ENCODE measurements at regions not wholly inside any gene's neighbourhood (a gene's known extent, or its start where the extent isn't known, plus 50 kb on each side); places are given as distances from the start of the nearest gene placed in this dataset.

DNA sequence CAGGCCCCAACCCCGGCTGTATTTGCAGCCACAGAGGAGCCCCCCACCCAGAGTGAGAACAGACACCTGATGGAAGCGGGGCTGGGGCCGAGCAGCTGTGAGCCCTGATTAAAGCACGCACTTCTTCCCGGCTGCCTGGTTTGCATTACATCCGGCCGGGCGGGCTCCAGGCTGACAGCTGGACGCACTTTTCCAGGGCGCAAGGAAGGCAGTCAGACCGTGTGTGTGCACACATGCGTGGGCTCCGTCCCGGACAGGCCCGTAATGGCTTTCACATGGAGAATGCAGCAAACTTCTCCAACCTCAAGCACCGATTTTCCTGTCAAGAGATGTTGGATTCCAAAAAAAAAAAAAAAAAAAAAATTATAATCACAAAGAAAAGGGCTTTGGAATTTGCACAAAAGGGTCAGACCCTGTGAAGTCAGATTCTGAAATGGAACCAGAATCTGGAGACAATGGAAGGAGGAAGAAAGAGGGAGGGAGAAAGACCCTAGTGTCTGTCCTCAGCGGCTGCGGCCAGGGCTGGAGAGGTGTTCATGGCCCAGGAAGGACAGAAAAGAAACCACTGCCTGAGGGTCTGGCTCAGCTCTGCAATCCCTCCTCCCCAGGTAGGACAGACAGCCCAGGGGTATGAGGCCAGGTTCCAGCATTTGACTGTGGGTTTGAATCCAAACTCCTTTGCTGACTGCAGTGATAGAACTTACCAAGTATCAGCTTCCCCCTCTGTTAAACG lies 365.5 kb downstream of the MN1 start:
- peak; percentile 88 for DNase-seq

DNA sequence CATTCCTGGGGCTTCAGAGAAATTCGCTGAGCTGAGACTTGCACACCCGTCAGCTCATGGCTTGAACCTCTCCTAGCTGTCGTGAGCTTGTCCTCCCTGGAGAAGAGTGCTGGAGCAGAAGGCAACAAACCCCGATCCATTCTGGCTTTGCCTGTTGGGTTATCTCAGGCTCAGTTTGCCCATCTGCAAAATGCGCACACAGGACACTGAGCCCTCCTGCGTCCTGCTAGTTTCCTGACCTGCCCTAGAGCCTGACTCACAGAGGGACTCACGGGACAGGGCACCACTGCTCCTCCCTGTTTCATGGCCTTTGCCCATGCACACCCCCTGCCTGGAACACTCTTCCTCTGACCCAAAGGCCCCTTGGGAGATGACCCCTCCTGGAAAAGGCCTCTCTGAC lies 365.0 kb downstream of the MN1 start:
- no peak for DNase-seq

DNA sequence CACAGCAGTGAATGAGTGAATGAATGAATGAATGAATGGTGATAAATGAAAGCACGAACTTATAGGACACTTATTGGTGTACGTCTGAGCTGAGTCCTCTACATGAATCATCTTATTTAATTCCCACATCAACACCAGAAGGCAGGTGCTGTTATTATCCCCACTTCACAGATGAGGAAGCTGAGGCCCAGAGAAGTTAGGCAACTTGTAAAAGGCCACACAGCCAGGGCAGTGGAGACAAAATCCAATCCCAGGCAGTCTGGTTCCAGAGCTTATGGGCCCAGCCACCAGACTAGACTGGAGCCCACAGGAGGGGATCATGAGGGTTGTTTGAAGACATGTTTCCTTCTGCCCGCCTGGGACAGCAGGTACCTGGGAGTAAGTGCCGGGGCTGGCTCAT lies 364.0 kb downstream of the MN1 start:
- DNase-seq, result no peak

DNA sequence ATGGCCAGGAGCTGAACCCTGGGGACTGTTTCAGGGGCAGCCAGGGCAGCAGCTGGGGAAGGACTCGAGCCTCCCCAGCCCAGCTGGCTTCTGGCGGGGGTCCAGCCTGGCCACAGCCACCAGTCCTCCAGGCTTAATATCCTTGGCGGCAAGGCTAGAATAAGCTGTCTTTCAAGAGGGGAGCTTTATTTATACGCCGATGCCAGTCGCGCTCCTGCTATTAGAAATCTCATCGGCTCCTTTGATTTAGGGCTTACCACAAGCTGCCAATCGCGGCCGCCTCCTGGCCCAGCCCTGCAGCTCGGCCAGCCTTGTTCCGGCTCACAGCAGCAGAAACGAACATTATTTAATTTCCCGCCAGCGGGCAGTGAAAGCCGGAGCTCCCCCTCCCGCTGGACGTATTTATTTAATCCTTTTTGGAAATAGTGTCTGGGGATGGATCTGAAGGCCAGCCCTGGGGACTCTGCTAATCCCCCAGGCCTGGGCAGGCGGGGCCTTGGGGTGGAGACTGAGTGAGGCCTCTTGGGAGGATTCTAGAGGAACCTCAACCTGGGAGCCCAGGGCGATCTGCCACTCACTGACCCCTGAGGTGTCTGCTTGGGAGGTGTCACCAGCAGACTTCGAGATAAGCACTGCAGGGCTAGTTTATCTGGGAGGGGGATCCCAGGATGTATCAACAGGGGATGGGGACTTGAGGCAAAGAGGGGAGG lies 363.1 kb downstream of the MN1 start:
- DNase-seq, result peak; percentile 73

DNA sequence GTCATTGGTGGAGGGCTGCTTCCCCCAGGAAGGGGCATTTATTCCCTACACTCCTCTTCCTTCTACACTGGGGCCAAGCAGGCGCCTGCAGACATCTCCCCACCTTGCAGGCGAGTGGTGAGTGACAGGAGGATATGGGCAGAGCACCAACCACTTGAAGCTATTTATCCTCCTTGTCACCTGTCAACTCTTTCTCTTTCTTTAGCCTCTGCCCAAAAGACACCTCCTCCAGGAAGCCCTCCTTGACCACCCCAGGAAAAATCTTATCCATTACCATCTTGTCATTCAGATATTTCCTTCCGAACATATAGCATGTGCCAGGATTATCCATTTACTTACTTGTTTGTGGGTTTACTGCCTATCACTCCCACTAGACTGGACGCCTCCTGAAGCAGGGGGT lies 362.4 kb downstream of the MN1 start:
- DNase-seq, result no peak

GRCh38 chr22:27440304-27440865 lies 361.2 kb downstream of the MN1 start:
- no peak for DNase-seq

- DNase-seq, result no peak
Observed at GRCh38 chr22:27441706-27442475, 359.7 kb downstream of the MN1 start.

GRCh38 chr22:27443306-27443705 lies 358.2 kb downstream of the MN1 start:
- no peak for DNase-seq

GRCh38 chr22:27445881-27446280 lies 355.7 kb downstream of the MN1 start:
- no peak for DNase-seq

GRCh38 chr22:27447289-27447688 lies 354.3 kb downstream of the MN1 start:
- no peak for DNase-seq

DNA sequence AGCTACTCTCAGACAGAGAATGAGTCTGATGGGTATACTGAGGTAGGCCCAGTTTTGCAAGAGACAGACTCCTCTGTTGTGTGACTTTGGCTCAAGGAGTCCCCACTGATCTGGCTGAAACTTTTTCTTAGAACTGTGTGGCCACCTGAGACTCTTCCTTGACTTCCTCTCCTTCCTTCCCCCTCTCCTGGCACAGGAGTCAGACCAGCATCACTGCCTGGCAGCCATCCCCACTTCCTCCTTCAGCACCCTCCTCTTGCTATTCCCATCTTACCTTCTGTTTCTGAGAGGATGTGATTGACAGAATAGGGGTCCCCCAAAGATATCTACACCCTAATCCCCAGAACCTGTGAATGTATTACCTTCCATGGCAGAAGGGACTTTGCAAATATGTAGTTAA lies 351.1 kb downstream of the MN1 start:
- DNase-seq, result no peak

- no peak for DNase-seq
Observed at GRCh38 chr22:27452245-27452644, 349.3 kb downstream of the MN1 start.

DNA sequence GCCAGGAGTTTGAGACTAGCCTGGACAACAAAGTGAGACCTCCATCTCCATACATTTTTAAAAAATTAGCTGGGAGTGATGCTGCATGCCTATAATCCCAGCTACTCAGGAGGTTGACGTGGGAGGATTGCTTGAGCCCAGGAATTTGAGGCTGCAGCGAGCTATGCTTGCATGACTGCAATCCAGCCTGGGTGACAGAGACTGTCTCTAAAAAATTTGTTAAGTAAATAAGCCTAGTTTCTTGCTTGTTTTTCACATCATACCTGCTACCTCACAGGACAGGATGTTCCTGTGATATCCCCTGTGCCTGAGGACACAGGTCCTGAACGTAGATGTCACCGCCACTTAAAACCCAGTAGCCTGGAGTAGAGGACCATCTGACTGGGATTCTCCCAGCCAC lies 348.6 kb downstream of the MN1 start:
- no peak for DNase-seq

DNA sequence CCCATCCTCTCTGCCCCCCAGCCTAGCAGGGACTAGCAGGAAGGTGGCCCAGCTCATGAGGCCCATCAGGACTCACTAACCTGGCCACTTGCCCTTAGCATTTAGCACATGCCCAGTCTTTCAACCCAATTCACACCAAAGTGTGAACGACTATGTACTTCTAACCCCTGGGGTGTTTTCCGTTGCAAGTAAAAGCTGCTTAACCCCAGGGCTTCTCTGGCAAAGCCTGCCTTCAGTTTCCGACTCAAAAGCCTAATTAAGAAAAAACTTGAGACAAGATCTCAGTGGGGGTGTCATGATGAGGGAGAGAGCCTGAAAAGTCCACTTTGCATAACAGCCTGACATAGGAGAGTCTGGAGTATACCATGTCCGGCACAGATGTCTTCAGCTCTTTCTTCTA lies 347.8 kb downstream of the MN1 start:
- DNase-seq, result no peak

DNA sequence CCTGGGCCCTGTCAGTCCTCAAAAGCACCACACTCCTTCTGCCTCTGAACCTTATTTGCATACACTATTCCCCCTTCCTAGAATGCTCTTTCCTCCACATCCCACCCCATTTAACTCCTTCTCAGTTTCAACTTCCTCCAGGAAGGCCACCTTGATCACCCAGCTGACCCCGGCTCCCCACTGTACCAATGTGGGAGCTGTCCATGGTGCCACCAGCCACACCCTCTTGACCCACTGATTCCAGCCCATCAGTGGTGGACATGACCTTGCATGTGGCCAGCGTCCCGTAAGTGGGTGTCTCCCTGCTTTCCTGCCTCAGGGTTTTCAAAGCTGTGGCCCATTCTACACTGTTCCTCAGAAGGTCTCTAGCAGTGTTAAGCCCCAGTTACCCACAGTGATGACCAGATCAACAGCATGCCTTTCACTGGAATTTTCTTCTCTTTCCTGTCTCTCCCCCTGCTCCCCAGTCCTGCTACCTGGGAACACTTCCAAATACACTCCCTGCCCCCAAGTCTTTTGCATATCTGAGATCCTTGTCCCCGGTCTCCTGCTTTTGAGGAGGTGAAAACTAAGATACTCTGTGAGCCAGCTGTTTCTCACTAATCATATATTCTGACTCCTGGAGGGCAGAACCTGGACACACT lies 346.6 kb downstream of the MN1 start:
- no peak for DNase-seq

DNA sequence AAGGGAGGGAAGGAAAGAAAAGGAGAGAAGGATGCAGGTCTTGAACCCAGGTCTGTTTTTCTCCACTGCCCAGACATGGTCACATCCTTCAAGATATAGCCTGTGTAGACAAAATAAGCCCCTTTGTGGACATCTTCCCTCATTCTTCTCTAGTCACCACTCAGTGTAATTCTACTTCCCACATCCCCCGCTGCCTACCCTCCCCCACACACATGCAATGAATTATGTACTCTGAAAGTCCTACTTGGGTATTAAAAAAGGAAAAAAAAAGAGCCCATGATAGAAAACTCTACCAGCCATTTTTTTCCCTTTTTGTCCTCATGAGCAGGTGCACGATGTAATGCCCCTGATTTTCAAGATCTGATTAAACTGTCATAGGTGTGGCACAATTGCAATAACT lies 346.0 kb downstream of the MN1 start:
- DNase-seq, result no peak

DNA sequence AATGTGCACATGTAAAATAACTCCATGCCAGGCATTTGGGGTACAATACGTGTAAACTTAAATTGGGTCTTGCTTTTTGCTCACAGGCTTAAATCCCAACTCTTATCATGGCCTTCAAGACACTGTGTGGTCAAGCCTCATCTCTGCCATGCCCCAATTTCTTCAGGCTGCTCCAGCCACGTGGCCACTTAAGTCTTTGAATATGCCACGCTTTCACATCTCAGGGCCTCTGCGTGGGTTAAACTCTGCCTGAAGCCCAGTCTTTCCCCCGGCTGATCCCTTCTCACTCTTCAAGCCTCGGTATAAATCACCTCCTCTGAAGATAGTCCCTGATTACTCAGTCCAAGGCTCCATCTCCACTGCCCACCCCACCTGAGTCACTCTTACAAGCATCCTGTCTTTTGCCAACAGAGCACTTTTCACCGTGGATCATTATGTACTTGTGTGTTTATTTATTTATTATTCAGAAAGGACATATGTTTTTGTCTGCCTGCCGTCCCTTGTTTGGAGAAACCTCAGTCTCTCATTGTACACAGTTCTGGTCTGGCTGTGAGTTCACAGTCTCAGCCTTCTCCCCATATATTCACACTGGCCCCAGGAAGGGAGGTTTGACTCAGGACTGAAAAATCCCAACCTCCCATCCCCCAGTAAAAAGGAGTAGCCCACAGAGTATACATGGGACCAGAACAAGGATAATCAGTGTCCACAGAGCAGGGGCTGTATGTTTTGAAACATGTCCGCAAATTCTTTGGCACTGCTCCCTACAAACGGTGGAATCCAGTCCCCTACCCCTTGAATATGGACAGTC lies 344.7 kb downstream of the MN1 start:
- DNase-seq, result no peak

DNA sequence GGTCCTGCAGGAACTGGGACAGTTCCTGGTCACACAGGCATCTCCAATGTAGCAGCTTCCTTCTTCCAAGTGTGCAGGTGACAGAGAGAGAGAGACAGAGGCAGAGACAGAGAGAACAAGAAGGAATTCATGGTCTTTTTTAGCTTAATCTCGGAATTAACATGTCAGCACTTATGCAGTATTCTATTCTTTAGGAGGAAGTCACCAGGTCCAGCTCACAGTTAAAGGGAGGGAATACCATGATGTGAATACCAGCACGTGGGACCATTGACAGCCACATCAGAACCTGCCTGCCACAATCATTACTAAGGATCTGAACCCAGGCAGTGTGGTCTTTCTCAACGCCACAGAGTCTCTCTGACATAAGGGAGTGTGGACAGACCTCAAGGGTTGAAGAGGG lies 341.6 kb downstream of the MN1 start:
- no peak for DNase-seq

- DNase-seq, result peak; percentile 70
Observed at GRCh38 chr22:27460591-27461347, 340.8 kb downstream of the MN1 start.

DNA sequence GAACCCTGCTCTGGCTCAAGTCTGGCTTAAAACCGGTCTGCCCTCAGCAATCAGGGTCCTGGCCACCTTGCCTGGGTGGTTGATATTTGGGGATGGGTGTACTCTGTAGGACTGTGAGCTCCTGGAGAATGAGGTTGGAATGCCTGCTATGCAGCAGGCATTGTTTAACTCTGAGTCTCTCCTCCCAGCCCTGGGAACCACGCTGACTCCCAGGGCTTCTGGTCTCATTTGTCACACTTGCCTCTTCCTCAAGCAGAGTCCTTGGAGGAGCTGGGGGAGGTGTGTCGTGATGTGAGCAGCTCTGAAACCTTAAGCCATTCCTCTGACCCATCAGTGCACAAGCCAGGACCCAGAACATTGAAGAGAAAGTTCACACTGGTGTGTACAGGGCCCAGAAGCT lies 340.1 kb downstream of the MN1 start:
- no peak for DNase-seq

- no peak for DNase-seq
Observed at GRCh38 chr22:27462190-27462589, 339.4 kb downstream of the MN1 start.
